Uterus (tissue), 2 donors: ENCODE measurements at regions not wholly inside any gene's neighbourhood (a gene's known extent, or its start where the extent isn't known, plus 50 kb on each side); places are given as distances from the start of the nearest gene placed in this dataset.

Experiments used
- POLR2A ChIP-seq, 2 donors: fragments of 450-650 bp; IDR thresholded peaks; one replicate each; pipeline ENCODE4 v1.6.1; 2016; ENCODE audit warnings: antibody characterized with exemption in 2 of 2, mild to moderate bottlenecking in 1 of 2, moderate library complexity in 1 of 2
- TF ChIP-seq, protein P1 (sequence below), 4 experiments: fragments of 200-600 bp in 2 of 4; fragments of 450-650 bp in 2 of 4; sonication (generic) in 2 of 4; IDR thresholded peaks; one replicate each; pipeline ENCODE4 v1.5.1; 2016 to 2019; ENCODE audit warnings: antibody characterized with exemption in 4 of 4, mild to moderate bottlenecking in 2 of 4, moderate library complexity in 1 of 4

DNA sequence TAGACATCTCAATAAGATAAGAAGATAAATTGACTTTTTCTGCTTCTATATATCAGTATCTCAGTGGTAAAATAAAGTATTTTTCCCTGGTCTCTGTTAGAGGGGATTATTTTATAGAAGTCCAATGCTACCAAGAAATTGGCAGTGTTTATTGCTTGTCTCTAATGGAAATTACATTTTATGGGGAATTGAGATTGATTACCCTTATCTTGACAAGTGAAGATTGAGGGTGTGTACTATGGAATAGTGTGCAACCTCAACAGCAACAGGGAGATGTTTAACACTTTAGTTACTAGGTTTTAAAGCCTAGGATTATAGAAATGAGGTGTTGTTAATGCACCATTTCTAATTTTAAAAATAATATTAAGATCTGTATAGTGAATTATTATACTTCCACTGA is 154.8 kb upstream of the ROBO1 start:
- TF ChIP-seq, protein P1, sequence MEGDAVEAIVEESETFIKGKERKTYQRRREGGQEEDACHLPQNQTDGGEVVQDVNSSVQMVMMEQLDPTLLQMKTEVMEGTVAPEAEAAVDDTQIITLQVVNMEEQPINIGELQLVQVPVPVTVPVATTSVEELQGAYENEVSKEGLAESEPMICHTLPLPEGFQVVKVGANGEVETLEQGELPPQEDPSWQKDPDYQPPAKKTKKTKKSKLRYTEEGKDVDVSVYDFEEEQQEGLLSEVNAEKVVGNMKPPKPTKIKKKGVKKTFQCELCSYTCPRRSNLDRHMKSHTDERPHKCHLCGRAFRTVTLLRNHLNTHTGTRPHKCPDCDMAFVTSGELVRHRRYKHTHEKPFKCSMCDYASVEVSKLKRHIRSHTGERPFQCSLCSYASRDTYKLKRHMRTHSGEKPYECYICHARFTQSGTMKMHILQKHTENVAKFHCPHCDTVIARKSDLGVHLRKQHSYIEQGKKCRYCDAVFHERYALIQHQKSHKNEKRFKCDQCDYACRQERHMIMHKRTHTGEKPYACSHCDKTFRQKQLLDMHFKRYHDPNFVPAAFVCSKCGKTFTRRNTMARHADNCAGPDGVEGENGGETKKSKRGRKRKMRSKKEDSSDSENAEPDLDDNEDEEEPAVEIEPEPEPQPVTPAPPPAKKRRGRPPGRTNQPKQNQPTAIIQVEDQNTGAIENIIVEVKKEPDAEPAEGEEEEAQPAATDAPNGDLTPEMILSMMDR (IDR thresholded peaks at IDR 0.05), result no peak
- no peak for TF ChIP-seq POLR2A (IDR thresholded peaks at IDR 0.05)
